IMR-90 (cell line): ENCODE measurements at regions not wholly inside any gene's neighbourhood (a gene's known extent, or its start where the extent isn't known, plus 50 kb on each side); places are given as distances from the start of the nearest gene placed in this dataset.

Experiments used
- BHLHE40 ChIP-seq: fragments of 150-350 bp; IDR thresholded peaks from 2 replicates; pipeline ENCODE4 v1.6.1; 2016; ENCODE audit warnings: mild to moderate bottlenecking, low read depth, low read length
- CEBPB ChIP-seq: IDR thresholded peaks from 2 replicates; pipeline ENCODE4 v1.6.1; 2012; ENCODE audit warnings: low read depth, low read length, improper control_type of control experiment
- FOS ChIP-seq: fragments of 150-350 bp; IDR thresholded peaks from 2 replicates; pipeline ENCODE4 v1.6.1; 2016; ENCODE audit warnings: low read depth, low read length
- MAZ ChIP-seq: IDR thresholded peaks from 2 replicates; pipeline ENCODE4 v1.6.1; 2012; ENCODE audit warnings: low read depth, mild to moderate bottlenecking, low read length, improper control_type of control experiment, moderate library complexity, borderline replicate concordance
- NFE2L2 ChIP-seq: fragments of 150-350 bp; IDR thresholded peaks from 2 replicates; pipeline ENCODE4 v1.6.1; 2016; ENCODE audit warnings: low read depth, mild to moderate bottlenecking, low read length
- POLR2A ChIP-seq: IDR thresholded peaks from 2 replicates; pipeline ENCODE4 v1.6.1; 2012; ENCODE audit warnings: mild to moderate bottlenecking, low read depth, low read length
- RAD21 ChIP-seq: IDR thresholded peaks from 2 replicates; pipeline ENCODE4 v1.6.1; 2012; ENCODE audit warnings: low read length, improper control_type of control experiment
- RCOR1 ChIP-seq: IDR thresholded peaks from 2 replicates; pipeline ENCODE4 v1.6.1; 2012; ENCODE audit warnings: mild to moderate bottlenecking, low read length, improper control_type of control experiment; ENCODE audit not compliant: insufficient replicate concordance
- RFX5 ChIP-seq: IDR thresholded peaks from 2 replicates; pipeline ENCODE4 v1.8.0; 2012; ENCODE audit warnings: low read depth, mild to moderate bottlenecking, low read length, moderate library complexity
- SMC3 ChIP-seq: fragments of 150-350 bp; IDR thresholded peaks from 2 replicates; pipeline ENCODE4 v1.6.1; 2016; ENCODE audit warnings: low read depth, mild to moderate bottlenecking, antibody characterized with exemption, low read length, moderate library complexity
- TF ChIP-seq, protein P1 (sequence below): conservative IDR thresholded peaks from 2 replicates; pipeline ENCODE4 v1.5.1; 2012; ENCODE audit warnings: mild to moderate bottlenecking, low read depth, low read length, improper control_type of control experiment
- TF ChIP-seq, protein P2 (sequence below): fragments of 150-350 bp; IDR thresholded peaks from 2 replicates; pipeline ENCODE4 v1.6.1; 2017; ENCODE audit warnings: mild to moderate bottlenecking, antibody characterized with exemption, low read length, low read depth
- TF ChIP-seq, protein P3 (sequence below): fragments of 150-350 bp; IDR thresholded peaks from 2 replicates; pipeline ENCODE4 v1.6.1; 2016; ENCODE audit warnings: low read depth, mild to moderate bottlenecking, low read length, moderate library complexity, borderline replicate concordance

DNA sequence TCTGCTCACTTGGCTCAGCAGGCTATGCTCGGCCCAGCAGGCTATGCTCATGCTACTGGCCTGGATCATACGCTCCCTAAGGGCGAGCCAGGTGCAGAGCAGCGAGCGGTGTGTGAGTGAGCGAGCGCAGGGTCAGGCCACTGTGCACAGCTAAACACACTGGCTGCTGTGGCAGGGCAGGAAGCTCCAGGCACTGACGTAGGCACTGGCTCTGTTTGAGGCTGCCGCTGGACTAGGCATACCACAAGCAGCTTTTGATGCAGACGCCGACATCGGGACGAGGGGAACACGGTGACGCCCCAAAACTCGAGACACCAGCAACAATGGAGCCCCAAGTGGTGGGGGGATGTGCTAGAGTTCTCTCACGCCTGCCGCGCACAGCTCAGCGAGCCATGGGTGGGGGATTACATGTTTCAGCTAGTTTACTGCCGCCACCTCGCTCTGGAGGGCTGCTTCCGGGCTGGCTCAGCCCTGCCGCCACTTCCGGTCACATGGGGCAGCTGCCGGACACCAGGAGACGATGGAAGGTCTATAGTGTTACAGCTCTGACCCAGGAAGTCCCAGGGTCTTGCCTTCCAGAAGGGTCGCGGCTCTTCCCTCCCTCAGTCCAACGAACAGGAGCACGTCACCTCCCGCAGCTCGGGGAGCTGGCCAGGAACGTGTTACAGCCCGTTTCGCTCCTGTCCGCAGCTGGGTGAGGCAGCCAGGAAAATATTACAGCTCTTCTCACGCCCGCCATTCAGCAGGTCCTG is 1176.9 kb upstream of the LRRTM1 start:
- no peak for TF ChIP-seq POLR2A
- TF ChIP-seq, protein P1, sequence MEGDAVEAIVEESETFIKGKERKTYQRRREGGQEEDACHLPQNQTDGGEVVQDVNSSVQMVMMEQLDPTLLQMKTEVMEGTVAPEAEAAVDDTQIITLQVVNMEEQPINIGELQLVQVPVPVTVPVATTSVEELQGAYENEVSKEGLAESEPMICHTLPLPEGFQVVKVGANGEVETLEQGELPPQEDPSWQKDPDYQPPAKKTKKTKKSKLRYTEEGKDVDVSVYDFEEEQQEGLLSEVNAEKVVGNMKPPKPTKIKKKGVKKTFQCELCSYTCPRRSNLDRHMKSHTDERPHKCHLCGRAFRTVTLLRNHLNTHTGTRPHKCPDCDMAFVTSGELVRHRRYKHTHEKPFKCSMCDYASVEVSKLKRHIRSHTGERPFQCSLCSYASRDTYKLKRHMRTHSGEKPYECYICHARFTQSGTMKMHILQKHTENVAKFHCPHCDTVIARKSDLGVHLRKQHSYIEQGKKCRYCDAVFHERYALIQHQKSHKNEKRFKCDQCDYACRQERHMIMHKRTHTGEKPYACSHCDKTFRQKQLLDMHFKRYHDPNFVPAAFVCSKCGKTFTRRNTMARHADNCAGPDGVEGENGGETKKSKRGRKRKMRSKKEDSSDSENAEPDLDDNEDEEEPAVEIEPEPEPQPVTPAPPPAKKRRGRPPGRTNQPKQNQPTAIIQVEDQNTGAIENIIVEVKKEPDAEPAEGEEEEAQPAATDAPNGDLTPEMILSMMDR, result no peak
- no peak for TF ChIP-seq RFX5
- TF ChIP-seq RCOR1, result no peak
- TF ChIP-seq, protein P2, sequence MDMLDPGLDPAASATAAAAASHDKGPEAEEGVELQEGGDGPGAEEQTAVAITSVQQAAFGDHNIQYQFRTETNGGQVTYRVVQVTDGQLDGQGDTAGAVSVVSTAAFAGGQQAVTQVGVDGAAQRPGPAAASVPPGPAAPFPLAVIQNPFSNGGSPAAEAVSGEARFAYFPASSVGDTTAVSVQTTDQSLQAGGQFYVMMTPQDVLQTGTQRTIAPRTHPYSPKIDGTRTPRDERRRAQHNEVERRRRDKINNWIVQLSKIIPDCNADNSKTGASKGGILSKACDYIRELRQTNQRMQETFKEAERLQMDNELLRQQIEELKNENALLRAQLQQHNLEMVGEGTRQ, result no peak
- no peak for TF ChIP-seq RAD21
- no peak for TF ChIP-seq NFE2L2
- no peak for TF ChIP-seq FOS
- TF ChIP-seq, protein P3, sequence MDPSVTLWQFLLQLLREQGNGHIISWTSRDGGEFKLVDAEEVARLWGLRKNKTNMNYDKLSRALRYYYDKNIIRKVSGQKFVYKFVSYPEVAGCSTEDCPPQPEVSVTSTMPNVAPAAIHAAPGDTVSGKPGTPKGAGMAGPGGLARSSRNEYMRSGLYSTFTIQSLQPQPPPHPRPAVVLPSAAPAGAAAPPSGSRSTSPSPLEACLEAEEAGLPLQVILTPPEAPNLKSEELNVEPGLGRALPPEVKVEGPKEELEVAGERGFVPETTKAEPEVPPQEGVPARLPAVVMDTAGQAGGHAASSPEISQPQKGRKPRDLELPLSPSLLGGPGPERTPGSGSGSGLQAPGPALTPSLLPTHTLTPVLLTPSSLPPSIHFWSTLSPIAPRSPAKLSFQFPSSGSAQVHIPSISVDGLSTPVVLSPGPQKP, result no peak
- TF ChIP-seq MAZ, result no peak
- TF ChIP-seq SMC3, result no peak
- no peak for TF ChIP-seq BHLHE40
- TF ChIP-seq CEBPB, result no peak
